NCI-H82 treated with DMSO at 0.1 percent for 48 hours (cell line): ENCODE measurements at regions not wholly inside any gene's neighbourhood (a gene's known extent, or its start where the extent isn't known, plus 50 kb on each side); places are given as distances from the start of the nearest gene placed in this dataset.

ENCODE experiments used
- DNase-seq: peaks from one replicate; lab custom pipeline; 2025; ENCODE audit not compliant: unreplicated experiment; lab: John Stamatoyannopoulos, UW

DNA sequence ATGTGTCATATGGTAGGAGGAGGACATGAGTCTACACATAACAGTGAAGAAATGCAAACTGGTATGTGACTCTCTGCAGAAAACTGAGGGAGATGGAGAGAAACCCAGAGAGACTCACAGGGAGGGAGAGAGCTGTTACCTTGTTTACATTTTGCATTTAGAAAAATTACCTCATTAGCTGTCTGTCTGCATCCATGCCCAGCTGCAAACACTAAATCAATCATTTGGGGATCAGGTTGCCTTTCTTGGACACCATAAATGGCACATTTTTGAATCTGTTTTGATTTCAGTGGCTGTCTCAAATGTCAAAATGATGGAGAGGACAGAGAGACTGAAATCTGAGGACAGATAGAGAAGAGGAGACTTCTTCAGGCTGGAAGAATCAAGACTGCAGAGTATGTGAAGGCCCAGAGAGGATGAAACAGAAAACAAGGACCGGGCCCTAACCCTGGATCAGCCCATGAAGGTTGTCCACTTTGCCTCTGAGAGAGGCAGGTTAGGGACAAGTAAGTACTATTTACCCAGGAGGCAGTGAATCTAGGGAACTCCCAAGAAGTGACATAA lies 92.2 kb downstream of the UNC5CL start:
- no peak for DNase-seq

DNA sequence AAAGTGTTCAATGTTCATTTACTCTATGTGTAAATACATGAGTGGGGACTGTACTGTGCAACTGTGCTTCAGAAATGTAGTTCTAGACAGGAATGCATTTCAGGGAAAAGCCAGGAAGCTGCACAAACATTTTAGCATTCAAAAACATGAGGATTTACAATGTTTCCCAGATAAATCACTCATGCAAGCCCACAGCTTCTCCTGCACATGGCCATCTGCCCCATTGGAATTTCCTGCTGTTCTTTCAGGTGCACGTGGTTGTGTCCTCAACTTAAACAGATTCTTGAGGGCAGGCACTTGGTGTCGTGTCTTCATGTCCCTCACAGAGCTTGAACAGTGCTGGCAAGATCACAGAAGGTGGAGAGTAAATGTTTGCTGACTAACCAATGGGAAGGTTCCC lies 101.5 kb downstream of the UNC5CL start:
- no peak for DNase-seq

DNA sequence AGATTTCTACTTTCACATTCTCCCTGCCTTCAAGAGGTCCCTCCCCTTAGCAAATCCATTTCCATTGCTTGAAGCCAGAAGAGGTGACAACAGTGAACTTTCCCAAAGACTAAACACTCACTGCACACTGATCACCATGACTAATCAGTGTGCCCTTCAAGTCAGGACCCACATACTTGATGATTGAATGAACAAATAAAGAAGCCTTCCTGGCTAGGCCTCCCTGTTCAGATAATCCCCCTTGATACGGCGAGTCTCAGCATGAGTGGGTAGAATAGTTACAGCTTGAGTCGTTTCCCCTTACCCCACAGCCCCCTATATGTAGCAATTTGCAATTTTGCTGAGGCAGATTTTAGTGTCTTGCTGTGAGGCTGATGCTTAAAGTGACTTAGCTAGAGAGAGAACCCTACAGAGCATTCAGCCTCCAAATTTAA lies 102.2 kb downstream of the UNC5CL start:
- DNase-seq, result no peak

DNA sequence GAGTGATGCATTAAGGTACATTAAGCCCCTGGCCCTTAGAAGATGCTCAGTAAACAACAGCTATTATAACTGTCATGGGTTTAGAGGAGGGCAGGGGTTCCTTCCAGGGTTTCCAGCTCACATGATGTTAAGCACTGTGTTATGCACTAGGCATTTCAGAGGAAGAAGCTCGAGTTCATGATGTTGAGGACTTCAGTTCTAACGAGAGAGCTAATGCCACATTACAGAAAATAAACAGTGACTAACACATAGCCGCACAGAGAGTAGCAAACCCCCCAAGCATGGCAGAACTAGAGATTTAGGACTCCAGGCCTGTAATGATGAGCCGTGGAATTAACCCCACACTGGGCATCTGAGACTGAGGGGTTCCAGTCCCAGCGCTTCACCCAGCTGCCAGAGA lies 105.2 kb downstream of the UNC5CL start:
- DNase-seq, result no peak

DNA sequence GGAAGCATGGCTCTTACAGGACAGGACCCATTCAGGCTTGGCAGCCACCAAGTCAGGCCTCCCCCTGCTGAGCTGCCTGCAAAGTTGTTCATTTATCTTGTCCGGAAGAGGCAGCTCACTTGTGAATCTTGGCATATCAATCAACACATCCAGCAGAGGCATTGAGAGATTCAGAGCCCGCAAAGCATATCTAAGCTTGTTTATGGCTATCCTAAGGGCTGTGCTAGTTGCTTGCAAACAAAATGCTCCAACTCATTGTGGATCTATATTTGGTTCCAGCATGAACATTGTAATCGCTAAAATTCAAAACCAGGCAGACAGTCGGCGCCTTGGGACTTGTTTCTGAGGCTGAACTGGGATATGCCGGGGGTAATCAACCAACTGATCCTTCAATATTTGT lies 106.1 kb downstream of the UNC5CL start:
- no peak for DNase-seq

- DNase-seq, result no peak
Observed at GRCh38 chr6:40932366-40932765, 106.7 kb downstream of the UNC5CL start.

DNA sequence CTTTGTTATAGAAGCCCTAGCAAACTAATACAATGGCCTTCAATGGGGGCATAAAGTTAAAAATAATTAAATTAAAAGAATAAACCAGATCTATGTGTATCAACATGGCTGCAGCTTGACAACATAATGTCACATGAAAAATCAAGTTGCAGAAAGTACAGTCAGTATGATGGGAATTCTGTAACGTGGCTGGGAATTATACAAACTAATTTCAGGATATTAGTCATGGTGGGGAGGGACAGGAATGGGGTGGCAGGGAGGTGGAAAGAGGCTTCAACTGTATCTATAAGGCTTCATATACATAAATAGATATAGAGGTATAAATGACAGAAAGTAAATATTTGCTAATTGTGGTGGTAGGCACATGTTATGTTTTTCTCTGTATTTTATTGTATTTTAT lies 107.1 kb downstream of the UNC5CL start:
- DNase-seq, result no peak

DNA sequence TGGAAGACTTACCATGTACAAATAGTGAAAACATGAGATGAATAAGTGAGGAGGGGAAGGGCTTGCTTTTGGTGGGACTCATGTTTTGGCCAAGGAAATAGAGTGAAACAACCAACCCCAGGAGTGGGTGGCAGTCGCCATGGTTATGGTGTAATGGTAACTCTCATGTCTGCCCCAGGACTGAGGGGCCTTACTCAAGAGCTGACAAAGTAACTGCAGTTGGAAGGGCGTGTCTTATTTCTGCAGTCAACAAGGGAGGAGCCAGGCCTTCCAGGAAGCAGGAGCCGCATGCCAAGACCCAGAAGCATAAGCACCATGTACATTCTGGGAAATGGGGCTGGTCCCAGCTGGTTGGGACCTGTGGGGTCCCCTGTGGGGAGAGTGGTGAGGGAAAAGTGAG lies 108.5 kb downstream of the UNC5CL start:
- DNase-seq, result no peak

DNA sequence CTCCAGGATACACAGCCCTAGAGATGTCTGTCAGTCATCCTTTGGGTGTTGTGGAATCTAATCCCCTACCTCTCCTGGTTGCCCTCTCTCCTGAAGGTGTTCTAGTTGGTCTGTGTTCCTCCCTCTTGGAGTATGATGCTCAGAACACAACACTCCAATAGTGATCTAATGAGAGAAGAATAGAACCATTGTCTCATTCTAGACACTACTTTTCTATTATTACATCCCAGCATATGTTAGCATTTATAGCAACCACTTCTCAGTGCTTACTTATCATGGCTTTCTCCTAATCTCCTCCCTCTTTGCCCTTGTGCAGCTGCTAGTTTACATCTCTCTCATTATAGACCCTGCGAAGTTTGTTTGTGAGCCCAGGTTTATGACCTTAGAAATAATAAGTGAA lies 109.0 kb downstream of the UNC5CL start:
- DNase-seq, result no peak

DNA sequence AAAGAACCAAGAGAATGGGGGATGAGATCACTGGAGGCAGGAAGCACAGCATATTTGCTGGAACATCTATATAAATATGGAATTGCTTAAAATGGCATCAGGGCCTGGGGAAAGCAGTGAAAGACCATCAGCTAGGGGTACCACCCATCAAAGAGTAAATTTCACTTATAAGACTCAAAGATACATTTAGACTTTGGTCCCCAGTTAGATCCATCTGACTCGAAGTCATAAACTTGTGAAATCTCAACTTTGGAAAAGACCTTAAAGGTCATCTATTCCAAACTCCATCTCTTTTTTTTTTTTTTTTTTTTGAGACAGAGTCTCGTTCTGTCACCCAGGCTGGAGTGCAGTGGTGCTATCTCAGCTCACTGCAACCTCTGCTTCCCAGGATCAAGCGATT lies 109.8 kb downstream of the UNC5CL start:
- DNase-seq, result no peak

DNA sequence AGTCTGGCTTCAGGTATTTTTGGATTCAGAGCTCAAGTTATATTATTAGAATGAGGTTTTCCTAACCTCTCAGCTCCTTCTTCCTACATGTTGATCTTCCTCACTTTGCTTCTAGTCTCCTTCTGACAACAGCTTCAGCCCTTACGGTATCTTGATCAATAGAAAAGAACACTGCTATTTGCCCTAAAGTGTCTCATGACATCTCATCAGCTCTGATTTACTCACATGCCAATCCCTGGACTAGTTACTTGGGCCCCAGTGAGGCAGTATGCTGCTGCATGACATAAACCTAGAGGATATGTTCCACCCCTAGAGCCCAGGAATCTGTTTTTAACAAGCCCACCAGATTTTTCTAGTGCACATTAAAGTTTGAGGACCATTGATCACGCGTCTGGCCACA lies 110.3 kb downstream of the UNC5CL start:
- no peak for DNase-seq

- no peak for DNase-seq
Observed at GRCh38 chr6:40928307-40928706, 110.7 kb downstream of the UNC5CL start.

- peak; percentile 77 for DNase-seq
Observed at GRCh38 chr6:40925341-40925740, 113.7 kb downstream of the UNC5CL start.

DNA sequence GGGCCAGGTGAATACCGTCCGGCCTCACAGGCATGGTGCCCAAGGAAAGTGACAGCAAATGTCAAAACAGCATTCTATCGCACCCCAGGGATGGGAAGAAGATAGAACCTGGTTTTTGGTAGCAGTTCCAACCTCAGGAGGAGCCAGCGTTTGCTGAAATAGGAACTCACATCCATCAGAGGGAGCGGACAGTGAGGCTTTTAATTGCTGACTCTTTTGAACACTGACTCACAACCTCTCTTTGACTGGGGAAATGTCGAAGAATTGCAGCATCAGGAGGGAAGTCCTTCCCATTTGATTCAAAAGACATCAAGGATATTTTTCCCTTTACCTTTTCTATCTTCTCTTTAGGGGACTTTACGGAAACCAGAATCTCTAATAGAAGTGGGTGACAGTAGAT lies 114.2 kb downstream of the UNC5CL start:
- DNase-seq, result no peak

DNA sequence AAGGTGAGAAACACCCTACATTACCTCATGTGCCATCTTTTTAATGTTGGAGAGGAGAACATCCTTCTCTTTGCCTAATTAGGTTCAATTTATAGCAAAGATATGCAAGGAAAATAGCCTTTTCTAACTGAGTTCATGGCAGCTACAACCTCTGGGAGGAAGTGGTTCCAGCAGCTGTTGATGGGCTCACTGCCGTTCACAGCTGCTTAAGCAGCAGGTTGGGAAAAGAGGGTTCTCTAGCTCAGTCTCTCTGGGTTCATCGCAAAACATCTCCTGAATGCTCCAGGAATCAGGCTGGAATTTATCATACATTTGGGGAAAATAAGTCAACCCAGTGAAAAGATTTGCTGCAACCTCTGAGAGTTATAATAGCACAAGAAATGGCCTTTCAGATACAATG lies 115.1 kb downstream of the UNC5CL start:
- no peak for DNase-seq

- DNase-seq, result no peak
Observed at GRCh38 chr6:40923326-40923725, 115.7 kb downstream of the UNC5CL start.

GRCh38 chr6:40922281-40922680 lies 116.7 kb downstream of the UNC5CL start:
- DNase-seq, result no peak

DNA sequence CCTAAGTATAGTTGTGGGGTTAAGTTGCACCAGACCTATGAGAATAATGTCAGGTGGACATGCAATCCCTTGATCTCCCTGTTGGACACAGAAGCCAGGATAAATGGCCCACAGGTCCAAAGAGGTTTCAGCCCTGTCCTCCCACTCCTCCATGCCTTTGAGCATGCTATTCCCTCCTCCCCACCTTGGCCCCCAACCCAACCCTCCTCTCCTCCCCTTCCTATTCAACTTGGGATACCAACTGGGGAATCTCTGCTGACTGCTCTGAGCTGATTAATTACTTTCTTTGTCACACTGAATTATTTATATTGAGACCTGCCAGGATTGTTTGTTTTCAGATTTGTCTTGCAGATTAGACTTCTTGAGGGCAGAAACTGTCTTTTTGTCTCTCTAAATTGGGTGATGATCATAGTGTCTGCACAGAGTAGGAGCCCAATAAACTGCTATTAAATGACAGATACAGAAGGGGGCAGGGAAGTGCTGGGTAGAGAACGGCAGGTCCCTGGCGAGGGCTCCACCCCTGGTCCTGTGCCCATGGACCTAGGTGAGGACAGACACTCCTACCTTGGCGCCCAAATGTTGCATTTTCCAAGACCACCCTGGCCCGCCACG lies 120.9 kb downstream of the UNC5CL start:
- no peak for DNase-seq

DNA sequence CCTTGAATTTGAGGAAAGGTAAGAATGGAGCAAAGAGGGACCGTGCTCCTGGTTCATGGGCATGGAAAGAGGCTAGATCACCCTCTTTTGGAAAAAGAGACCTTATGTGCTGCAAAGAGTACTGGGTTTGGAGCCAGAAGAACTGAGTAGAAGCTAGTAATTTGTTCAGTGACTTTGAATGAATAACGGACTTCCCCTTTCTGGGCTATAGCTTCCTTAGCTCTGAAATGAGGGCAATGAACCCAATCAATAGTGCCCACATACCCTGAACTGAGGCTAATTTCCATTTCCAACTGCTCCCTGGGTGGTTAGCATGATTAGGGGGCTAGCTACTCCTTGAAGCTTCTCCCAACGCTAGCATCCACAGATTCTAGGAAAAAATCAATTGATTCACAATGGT lies 121.4 kb downstream of the UNC5CL start:
- no peak for DNase-seq

- DNase-seq, result no peak
Observed at GRCh38 chr6:40916845-40917244, 122.2 kb downstream of the UNC5CL start.

DNA sequence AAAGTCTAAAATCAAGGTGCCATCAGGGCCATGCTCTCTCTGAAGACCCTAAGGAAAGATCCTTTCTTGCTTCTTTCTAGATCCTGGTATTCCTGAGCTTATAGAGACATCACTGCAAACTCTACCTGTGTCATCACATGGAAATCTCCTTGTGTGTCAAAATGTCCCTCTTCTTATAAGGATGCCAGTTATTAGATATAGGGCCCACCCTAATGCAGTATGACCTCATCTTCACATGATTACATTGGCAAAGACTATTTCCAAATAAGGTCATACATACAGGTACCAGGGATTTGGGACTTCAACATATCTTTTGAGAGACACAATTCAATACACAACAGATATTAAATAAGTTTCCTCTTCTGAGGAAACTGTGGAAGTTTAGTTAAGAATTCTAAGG lies 123.9 kb downstream of the UNC5CL start:
- no peak for DNase-seq

GRCh38 chr6:40914005-40914404 lies 125.0 kb downstream of the UNC5CL start:
- no peak for DNase-seq
